GM18505 (cell line): ENCODE measurements at regions not wholly inside any gene's neighbourhood (a gene's known extent, or its start where the extent isn't known, plus 50 kb on each side); places are given as distances from the start of the nearest gene placed in this dataset.

ENCODE experiments used
- ATAC-seq: cut with Tn5 transposase; IDR thresholded peaks from one replicate; pipeline ENCODE4 v1.9.1; 2021; ENCODE audit not compliant: unreplicated experiment
- POLR2A ChIP-seq: IDR thresholded peaks from 4 replicates; pipeline ENCODE4 v1.6.1; 2011; ENCODE audit warnings: borderline replicate concordance; ENCODE audit not compliant: insufficient read depth, insufficient read length; ENCODE audit errors: extremely low read depth

GRCh38 chr9:99433555-99433954 lies 211.5 kb downstream of the SEC61B start:
- ATAC-seq: peak; percentile 99
- no peak for TF ChIP-seq POLR2A

DNA sequence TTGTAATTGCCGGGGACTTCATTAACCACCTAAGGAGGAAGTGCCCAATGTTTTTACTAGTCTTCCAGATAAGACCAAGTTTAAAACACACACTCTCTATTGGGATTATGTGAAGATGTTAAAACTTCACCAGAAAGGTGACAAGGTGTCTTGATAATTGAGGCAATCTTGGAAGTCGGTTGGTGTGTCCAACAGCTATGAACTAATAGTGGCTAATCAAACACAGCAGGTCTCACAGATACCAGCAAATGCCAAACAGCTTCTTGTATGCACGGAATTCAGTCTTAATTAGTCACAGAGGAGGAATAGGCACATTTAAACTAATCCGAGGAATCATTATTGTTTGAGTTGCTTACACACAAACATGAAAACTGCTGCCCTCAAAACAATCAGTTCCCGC lies 214.5 kb downstream of the SEC61B start:
- no peak for ATAC-seq
- no peak for TF ChIP-seq POLR2A

DNA sequence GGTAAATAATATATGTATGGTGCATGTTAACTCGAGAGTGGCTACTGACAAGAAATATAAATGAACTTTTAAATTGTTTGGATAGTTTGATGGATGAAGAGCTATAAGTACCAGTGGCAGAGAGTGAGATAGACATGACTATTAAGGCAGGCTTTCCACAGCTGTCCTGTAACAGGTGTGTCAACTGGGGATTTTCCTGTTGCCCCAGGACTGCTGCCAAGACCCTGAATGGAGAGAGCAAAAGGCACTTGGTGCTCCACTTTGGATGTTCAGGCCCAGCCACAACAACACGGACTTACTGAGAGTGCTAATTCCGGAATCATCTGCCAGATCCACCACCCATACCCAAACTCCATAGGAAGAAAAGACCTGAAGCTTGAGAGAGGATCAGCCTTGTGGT lies 215.1 kb downstream of the SEC61B start:
- no peak for ATAC-seq
- TF ChIP-seq POLR2A: no peak

DNA sequence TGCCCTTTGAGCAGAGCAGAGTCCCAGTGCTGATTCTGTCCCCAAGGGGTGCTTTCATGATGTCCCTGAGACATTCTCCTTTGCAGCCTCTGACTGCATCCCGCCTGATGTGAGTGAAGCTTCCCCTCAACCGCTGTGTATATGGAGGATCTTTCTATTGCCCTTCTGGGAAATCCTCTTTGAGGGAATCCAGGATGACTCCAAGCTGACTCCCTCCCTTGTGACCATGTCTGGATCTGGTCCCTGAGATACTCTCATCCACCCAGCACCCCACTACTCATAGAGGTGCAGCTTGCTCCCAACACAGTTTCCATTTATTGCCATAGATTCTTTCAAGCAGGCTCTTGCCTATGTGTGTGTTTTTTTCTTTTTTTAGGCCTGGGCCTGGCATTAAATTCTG lies 216.5 kb downstream of the SEC61B start:
- no peak for ATAC-seq
- no peak for TF ChIP-seq POLR2A

- ATAC-seq: no peak
- TF ChIP-seq POLR2A: no peak
Observed at GRCh38 chr9:99441829-99442228, 219.7 kb downstream of the SEC61B start.

DNA sequence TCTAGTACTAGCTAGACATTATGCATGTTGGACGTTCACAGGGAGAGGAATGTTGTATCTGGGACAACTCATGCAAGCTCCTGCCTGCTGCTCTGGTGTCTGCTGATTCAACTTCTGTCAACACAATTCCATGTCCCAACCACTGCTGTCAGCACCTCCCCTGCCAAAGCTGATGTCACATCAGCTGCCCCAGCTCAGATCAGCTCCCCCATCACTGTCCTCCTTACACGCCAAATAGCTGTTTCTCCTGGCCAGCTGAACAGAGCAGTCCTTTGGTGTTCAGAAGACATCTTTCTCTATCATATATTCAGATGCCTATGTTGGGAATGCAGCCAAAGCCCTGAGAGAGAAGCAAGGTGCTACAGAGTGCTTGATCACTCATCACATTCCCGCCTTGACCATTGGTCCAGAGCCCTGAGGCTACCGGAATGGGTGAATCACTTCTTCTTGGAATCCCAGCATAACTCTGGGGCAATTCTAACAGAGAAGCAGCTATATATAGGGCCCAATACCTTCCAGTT lies 223.3 kb downstream of the SEC61B start:
- TF ChIP-seq POLR2A: no peak
- ATAC-seq: no peak

GRCh38 chr9:99445920-99446319 lies 223.8 kb downstream of the SEC61B start:
- ATAC-seq: no peak
- TF ChIP-seq POLR2A: no peak

DNA sequence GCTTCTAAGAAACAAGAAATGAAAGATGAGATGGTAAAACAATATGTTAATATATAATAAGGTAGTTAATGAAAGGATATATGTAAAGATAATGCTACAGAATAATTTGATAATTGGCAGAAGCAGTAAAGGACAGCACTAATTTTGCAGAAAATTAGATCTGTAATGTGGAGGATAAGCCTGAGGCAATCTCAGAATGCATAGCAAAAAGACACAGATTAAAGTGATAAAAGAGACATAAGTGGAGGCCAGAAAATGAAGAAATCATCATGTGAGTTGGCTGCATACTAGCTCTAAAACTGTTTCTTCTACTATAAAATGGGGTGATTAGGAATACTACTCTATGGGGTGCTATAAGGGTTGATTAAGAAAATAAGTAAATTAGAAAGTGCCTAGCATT lies 225.9 kb downstream of the SEC61B start:
- no peak for TF ChIP-seq POLR2A
- ATAC-seq: no peak

DNA sequence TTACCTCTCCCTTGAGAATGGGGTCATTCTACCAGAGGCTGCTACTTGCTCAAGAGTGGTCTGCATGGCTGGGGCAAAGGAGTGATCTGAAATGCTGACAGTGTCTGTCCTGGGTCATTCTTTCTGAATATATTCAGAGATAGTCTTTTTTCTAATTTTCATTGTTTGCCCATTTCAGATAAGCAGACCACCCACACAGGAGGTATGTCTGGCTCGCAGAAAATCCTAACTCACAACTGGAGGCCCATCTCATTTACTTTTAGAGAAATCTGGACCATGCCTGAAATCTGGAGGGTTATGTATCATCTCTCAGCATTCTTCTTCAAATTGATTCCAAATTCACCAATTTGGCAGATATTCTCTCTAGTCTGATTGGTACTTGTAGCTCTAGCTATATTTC lies 227.6 kb downstream of the SEC61B start:
- no peak for TF ChIP-seq POLR2A
- no peak for ATAC-seq

DNA sequence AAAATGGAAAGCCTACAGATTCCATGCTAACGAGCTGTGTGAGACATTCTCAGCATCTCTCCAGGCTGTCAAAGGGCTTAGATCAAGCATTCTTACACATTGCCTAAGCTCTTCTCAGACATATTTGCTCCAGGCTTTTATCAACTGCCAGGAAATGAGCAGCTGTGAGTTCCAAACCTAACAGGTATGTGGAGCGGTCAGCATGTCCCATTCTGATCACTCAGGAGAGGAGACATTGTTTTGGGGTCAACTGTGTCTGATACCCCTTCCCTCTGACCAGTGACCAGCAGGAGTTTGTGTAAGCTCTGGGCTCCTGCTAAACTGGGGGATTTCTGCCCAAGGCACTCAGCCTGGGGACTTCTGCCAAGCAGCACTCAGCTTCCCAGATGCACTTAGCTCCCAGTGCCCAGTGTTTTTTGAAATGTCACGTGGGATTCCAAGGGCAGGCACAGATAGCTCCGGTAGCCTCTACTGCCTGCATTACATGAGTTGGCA lies 229.1 kb downstream of the SEC61B start:
- no peak for TF ChIP-seq POLR2A
- ATAC-seq: no peak

DNA sequence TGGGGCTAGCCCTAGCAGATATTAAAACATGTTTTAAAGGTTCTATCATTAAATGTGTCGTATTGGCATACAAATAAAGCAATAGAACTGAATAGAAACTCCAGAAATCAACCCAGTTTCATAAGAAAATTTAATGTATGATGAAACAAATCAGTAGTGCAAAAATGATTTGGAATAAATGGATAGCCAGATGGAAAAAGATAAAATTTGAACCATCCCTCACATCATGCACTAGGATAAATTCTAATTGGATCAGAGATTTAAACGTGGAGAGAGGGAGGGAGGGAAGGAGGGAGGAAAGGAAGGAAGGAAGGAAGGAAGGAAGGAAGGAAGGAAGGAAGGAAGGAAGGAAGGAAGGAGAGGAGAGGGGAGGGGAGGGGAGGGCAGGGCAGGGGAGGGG lies 235.3 kb downstream of the SEC61B start:
- ATAC-seq: no peak
- TF ChIP-seq POLR2A: no peak

DNA sequence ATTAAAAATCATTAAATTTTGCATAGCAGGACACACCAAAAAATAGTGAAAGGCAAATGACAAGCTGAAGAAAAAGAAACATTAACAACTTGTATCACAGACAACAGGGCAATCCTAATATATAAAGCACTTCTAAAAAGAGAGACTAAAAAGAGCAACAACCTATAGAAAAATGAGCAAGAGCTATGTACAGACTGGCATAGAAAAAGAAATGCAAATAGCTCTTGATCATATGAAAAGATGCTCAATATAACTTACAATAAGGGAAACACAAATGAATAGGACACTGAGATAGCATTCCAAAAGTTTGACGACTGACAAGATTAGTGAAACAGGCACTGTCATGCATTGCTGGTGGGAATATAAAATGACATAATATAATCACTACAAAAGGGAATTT lies 235.9 kb downstream of the SEC61B start:
- TF ChIP-seq POLR2A: no peak
- ATAC-seq: no peak

GRCh38 chr9:99459919-99460318 lies 237.8 kb downstream of the SEC61B start:
- no peak for ATAC-seq
- no peak for TF ChIP-seq POLR2A

DNA sequence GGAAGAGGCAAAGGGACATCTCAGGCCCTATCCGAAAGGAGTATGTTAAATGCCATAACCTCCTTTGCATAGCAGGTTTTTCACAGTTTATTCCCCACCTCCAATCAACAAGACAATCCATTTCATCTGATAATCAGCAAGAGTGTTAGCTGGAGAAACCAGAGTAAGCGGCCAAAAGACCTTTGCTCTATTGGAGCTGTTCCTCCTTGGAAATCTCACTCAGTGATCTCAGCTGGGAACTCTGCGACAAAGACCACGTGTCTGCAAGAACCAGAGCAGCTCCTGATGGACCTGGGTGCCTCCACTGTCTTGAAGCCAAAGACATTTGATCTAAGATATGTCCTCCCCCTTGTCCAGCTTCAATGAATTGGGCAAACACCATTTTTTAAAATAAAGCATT lies 241.0 kb downstream of the SEC61B start:
- no peak for ATAC-seq
- no peak for TF ChIP-seq POLR2A

DNA sequence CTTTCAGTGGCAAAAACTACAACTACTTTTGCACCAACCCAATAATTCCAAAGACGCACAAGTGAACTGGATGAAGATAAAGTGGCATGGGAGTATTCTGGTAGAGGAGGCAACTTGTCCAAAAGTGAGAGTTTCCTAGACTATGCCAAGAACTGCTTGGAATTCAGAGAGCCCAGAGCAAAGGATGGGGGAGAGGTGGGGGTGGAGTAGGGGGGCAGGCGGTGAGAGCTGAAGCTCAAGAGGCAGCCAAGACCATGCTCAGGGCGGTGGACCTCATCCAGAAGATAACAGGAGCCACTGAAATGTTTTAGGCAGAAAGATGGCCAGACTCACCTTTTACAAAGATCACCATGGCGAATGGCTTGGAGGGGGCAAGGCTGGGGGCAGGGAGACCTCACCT lies 242.5 kb downstream of the SEC61B start:
- ATAC-seq: no peak
- TF ChIP-seq POLR2A: no peak
